ENCODE measurements at regions not wholly inside any gene's neighbourhood (a gene's known extent, or its start where the extent isn't known, plus 50 kb on each side); places are given as distances from the start of the nearest gene placed in this dataset.

DNA sequence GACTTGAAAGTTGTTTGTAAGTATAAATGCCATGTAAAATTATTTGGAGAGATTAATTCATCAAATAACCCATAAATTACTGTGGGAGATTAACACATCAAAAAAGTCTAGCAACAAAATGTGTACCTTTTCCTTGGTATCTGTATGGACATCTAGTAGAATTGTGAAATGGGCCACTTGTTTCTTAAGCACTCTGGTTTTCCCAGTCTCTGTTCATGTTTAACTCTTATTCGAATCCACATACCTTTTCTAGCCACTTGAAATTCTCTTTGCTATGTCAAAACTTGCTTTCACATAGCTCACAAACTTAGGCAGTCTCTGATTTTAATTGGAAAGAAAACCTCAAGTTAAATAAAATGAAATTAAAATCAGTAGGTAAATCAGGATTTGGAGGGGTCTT is 470.6 kb downstream of the LMO7 start:
- no peaks in the 10 kb centered on the region for H3K36me3 ChIP-seq (replicated peaks; ENCODE audit: insufficient read depth, low read length)
- H2AFZ ChIP-seq (ENCODE audit: low read length) = no peak overlapping the region
- H3K27me3 ChIP-seq (replicated peaks; ENCODE audit: insufficient read depth, low read length) = no peaks in the 10 kb centered on the region
- H3K9me3 ChIP-seq (replicated peaks; ENCODE audit: insufficient read depth, low read length) = no peaks in the 10 kb centered on the region
- no peaks in the 10 kb centered on the region for H4K20me1 ChIP-seq (ENCODE audit: insufficient read depth, low read length)
- H3K27ac ChIP-seq (ENCODE audit: low read length) = no peak overlapping the region
- H3F3A ChIP-seq (ENCODE audit: insufficient read depth, low read length) = no peaks in the 10 kb centered on the region
- no peak overlapping the region for H3K4me3 ChIP-seq (ENCODE audit: low read length)
- TF ChIP-seq EZH2 (optimal IDR thresholded peaks at IDR 0.05; ENCODE audit: low read depth, low read length) (no peak), EZH2phosphoT487 (IDR thresholded peaks at IDR 0.05; ENCODE audit: low read length) (no peak)
- TF ChIP-seq, protein P1, sequence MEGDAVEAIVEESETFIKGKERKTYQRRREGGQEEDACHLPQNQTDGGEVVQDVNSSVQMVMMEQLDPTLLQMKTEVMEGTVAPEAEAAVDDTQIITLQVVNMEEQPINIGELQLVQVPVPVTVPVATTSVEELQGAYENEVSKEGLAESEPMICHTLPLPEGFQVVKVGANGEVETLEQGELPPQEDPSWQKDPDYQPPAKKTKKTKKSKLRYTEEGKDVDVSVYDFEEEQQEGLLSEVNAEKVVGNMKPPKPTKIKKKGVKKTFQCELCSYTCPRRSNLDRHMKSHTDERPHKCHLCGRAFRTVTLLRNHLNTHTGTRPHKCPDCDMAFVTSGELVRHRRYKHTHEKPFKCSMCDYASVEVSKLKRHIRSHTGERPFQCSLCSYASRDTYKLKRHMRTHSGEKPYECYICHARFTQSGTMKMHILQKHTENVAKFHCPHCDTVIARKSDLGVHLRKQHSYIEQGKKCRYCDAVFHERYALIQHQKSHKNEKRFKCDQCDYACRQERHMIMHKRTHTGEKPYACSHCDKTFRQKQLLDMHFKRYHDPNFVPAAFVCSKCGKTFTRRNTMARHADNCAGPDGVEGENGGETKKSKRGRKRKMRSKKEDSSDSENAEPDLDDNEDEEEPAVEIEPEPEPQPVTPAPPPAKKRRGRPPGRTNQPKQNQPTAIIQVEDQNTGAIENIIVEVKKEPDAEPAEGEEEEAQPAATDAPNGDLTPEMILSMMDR (IDR thresholded peaks at IDR 0.05; ENCODE audit: low read length) = no peak
- no peaks in the 10 kb centered on the region for H3K9me2 ChIP-seq (replicated peaks; ENCODE audit: insufficient read depth, low read length)
- no peaks in the 10 kb centered on the region for H3K4me1 ChIP-seq (ENCODE audit: low read length)
- no peak for DNase-seq
- H3K9ac ChIP-seq (ENCODE audit: low read length) = no peak overlapping the region
- no peak overlapping the region for H3K4me2 ChIP-seq (ENCODE audit: low read depth, low read length)
- H3K79me2 ChIP-seq (ENCODE audit: low read length) = no peaks in the 10 kb centered on the region

DNA sequence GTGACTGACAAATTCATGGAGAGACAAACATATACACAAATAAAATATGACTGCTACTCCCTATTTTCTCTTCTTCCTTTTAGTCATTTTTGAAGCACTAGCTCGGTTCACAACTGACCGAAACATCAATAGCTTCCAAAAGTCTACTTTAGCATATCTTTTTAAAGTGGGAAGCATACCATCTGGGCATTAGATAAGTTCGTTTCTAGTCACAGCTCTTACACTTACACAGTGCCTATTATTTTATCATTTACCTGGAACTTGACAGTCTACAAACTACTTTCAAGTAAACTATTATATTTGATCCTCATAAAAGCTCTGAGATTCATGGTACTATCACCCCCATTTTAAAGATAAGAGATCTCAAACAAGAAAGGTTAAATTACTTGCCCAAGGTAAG is 458.5 kb downstream of the LMO7 start:
- H3K9me3 ChIP-seq (replicated peaks; ENCODE audit: insufficient read depth, low read length) = no peaks in the 10 kb centered on the region
- no peaks in the 10 kb centered on the region for H3K27me3 ChIP-seq (replicated peaks; ENCODE audit: insufficient read depth, low read length)
- H3K4me2 ChIP-seq (ENCODE audit: low read depth, low read length) = no peak overlapping the region
- H3K27ac ChIP-seq (ENCODE audit: low read length) = no peak overlapping the region
- H3F3A ChIP-seq (ENCODE audit: insufficient read depth, low read length) = no peaks in the 10 kb centered on the region
- H2AFZ ChIP-seq (ENCODE audit: low read length) = no peak overlapping the region
- H3K9ac ChIP-seq (ENCODE audit: low read length) = no peak overlapping the region
- no peaks in the 10 kb centered on the region for H3K4me1 ChIP-seq (ENCODE audit: low read length)
- H3K79me2 ChIP-seq (ENCODE audit: low read length) = no peaks in the 10 kb centered on the region
- H3K36me3 ChIP-seq (replicated peaks; ENCODE audit: insufficient read depth, low read length) = no peaks in the 10 kb centered on the region
- no peak for DNase-seq
- no peaks in the 10 kb centered on the region for H3K9me2 ChIP-seq (replicated peaks; ENCODE audit: insufficient read depth, low read length)
- H3K4me3 ChIP-seq (ENCODE audit: low read length) = no peak overlapping the region
- no peaks in the 10 kb centered on the region for H4K20me1 ChIP-seq (ENCODE audit: insufficient read depth, low read length)
- no peak for TF ChIP-seq EZH2phosphoT487 (IDR thresholded peaks at IDR 0.05; ENCODE audit: low read length)
- TF ChIP-seq, protein P1 (IDR thresholded peaks at IDR 0.05; ENCODE audit: low read length) = no peak
- no peak for TF ChIP-seq EZH2 (optimal IDR thresholded peaks at IDR 0.05; ENCODE audit: low read depth, low read length)

DNA sequence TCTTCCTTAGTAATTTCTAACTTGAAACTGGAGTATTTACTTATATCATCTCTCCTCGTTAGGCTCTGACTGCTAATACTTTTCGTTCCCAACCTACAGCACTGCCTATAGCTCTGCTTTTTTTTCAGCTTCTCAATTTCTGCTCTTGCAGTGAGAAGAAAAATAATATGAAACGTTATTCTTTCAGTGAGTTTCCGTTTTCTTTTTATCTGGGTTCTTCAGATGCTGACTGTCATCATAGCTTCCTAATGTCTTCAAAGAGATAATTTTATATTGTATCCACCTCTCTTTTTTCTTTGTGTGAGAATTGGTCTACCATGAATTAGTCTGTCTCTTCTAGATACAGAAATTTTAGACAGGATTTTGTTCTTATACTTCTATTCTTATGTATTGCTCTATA is 454.9 kb downstream of the LMO7 start:
- Histone ChIP-seq H3K9ac (ENCODE audit: low read length) (no peak overlapping the region), H3F3A (ENCODE audit: insufficient read depth, low read length) (no peaks in the 10 kb centered on the region), H3K9me3 (replicated peaks; ENCODE audit: insufficient read depth, low read length) (no peaks in the 10 kb centered on the region), H2AFZ (ENCODE audit: low read length) (no peak overlapping the region), H3K79me2 (ENCODE audit: low read length) (no peaks in the 10 kb centered on the region), H3K4me2 (ENCODE audit: low read depth, low read length) (no peak overlapping the region), H3K36me3 (replicated peaks; ENCODE audit: insufficient read depth, low read length) (no peaks in the 10 kb centered on the region), H3K4me1 (ENCODE audit: low read length) (no peaks in the 10 kb centered on the region), H3K27me3 (replicated peaks; ENCODE audit: insufficient read depth, low read length) (no peaks in the 10 kb centered on the region), H3K27ac (ENCODE audit: low read length) (no peak overlapping the region), H3K4me3 (ENCODE audit: low read length) (no peak overlapping the region), H4K20me1 (ENCODE audit: insufficient read depth, low read length) (no peaks in the 10 kb centered on the region), H3K9me2 (replicated peaks; ENCODE audit: insufficient read depth, low read length) (no peaks in the 10 kb centered on the region)
- TF ChIP-seq EZH2phosphoT487 (IDR thresholded peaks at IDR 0.05; ENCODE audit: low read length) = no peak
- no peak for TF ChIP-seq EZH2 (optimal IDR thresholded peaks at IDR 0.05; ENCODE audit: low read depth, low read length)
- TF ChIP-seq, protein P1 (IDR thresholded peaks at IDR 0.05; ENCODE audit: low read length) = no peak
- no peak for DNase-seq

Measured in MM.1S (cell line).